GM12875 (cell line): ENCODE measurements at regions not wholly inside any gene's neighbourhood (a gene's known extent, or its start where the extent isn't known, plus 50 kb on each side); places are given as distances from the start of the nearest gene placed in this dataset.

ENCODE experiments used
- H3K4me3 ChIP-seq: one replicate; pipeline ENCODE4 v1.5.1; 2011; ENCODE audit warnings: low read depth, low read length, control low read depth
- CTCF ChIP-seq: IDR thresholded peaks from 2 replicates; pipeline ENCODE4 v1.5.1; 2011; ENCODE audit warnings: low read depth, mild to moderate bottlenecking, control low read depth, inconsistent platforms, low read length, moderate library complexity, borderline replicate concordance; ENCODE audit not compliant: insufficient read depth

DNA sequence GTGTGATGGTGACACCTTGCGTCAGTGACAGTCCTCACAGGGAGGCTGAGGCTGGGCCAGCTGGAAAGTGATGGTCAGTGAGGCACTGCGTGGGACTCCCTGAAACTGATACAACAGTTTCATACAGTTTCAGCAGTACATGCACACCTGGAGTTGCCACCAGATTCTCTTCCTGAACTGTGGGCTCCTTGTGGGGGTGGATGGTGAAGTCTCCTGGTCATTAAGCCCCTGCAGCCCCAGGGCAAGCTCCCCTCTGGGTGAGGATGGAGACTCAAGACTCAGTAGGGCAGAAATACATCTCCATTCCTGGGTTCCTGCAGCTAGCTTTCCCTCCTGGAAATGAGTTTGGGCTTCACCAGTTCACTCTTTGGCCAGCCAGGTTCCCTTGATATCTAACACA lies 392.7 kb downstream of the UQCRFS1 start:
- no peak overlapping the region for H3K4me3 ChIP-seq
- no peak for TF ChIP-seq CTCF

- TF ChIP-seq CTCF: no peak
These were observed 397.7 kb downstream of the UQCRFS1 start for GRCh38 chr19:28815257-28815656.

GRCh38 chr19:28794301-28794700 lies 418.6 kb downstream of the UQCRFS1 start:
- no peak for TF ChIP-seq CTCF
- H3K4me3 ChIP-seq: no peak overlapping the region

More at GRCh38 chr19:28815257-28815656, 397.7 kb downstream of the UQCRFS1 start:
- H3K4me3 ChIP-seq: no peak overlapping the region

GRCh38 chr19:28793391-28794168 lies 419.4 kb downstream of the UQCRFS1 start:
- H3K4me3 ChIP-seq: no peak overlapping the region
- no peak for TF ChIP-seq CTCF

GRCh38 chr19:28785971-28786370 lies 427.0 kb downstream of the UQCRFS1 start:
- no peak for TF ChIP-seq CTCF

DNA sequence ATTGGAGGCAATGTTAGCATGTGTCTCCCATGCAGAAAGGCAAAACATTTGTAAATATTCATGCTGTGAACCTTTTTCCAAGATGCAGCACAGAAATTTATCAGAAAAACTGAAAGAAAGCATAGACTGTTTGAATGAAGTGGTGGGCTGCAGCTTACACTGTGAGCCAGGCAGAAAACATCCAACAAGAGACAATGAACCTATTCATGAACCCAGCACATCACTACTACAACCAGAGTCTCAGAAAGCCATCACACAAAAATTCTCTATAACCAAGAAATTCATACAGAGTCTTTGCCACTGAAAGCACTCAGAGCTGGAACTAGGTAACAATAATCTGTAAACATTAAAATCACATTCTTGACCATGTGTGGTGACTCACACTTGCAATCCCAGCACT lies 448.9 kb downstream of the UQCRFS1 start:
- no peak for TF ChIP-seq CTCF
- H3K4me3 ChIP-seq: no peak overlapping the region

More at GRCh38 chr19:28785971-28786370, 427.0 kb downstream of the UQCRFS1 start:
- H3K4me3 ChIP-seq: no peak overlapping the region

DNA sequence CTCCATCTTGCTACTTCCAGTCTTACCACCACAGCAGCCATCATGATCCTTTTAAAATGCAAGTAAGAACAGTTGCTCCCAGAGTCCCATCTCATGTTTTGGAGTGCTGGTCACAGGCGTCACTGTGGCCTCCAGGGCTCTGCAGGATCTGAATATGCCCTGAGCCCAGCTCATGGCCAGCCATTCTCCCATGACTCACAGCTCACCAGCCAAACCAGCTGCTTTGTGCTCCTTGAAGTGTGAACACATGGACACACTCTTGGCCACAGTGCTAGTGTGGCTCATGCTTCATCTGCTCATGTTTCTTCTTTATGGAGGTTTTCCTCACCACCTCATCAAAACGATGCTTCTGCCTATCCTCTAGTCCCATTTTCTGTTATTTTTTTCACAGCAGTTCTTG lies 466.5 kb downstream of the UQCRFS1 start:
- TF ChIP-seq CTCF: no peak
- no peak overlapping the region for H3K4me3 ChIP-seq
